HCT116 (cell line): ENCODE measurements at regions not wholly inside any gene's neighbourhood (a gene's known extent, or its start where the extent isn't known, plus 50 kb on each side); places are given as distances from the start of the nearest gene placed in this dataset.

Experiments
- ATAC-seq: fragments of 200-7000 bp; cut with Tn5 transposase; 2 replicates; pipeline ENCODE4 v1.9.1; 2020; ENCODE audit warnings: mild to moderate bottlenecking, moderate library complexity
- BruUV-seq: library from RNA; stranded (reverse); fragments of 400-500 nt; replicated peaks from 2 replicates; lab custom pipeline; 2021; lab: Mats Ljungman, UMichigan
- CTCF ChIA-PET: fragments of 300-600 bp; sonication (Branson Sonifier 250); formaldehyde crosslinking; loops from one replicate; lab custom pipeline; 2021; ENCODE audit warnings: antibody characterized with exemption; lab: Charles Lee
- POLR2A ChIA-PET: fragments of 300-600, 350-600 bp; sonication (Branson Sonifier 250); formaldehyde crosslinking; loops from one replicate; lab custom pipeline; 2021; ENCODE audit warnings: antibody characterized with exemption; lab: Charles Lee
- RAD21 ChIA-PET, 2 experiments: fragments of 300-600 bp; sonication (Branson Sonifier 250); formaldehyde crosslinking; loops; one replicate each; lab custom pipeline; 2023; ENCODE audit warnings: low total read pairs in 2 of 2; ENCODE audit not compliant: uncharacterized antibody in 2 of 2, unreplicated experiment in 2 of 2, low non-redundant PET in 1 of 2; lab: Charles Lee
- DNase-seq: peaks from one replicate; pipeline ENCODE4 v3.0.0-alpha.2; 2010; ENCODE audit warnings: low read depth, low spot score
- H2AFZ ChIP-seq: fragments of 200-600 bp; shearing (Covaris generic), sonication (generic); 2 replicates; pipeline ENCODE4 v1.6.1; 2017; ENCODE audit warnings: low read depth, mixed run types, mixed read lengths, antibody characterized with exemption, low read length; ENCODE audit not compliant: poor library complexity, severe bottlenecking
- H3K27ac ChIP-seq: 2 replicates; pipeline ENCODE4 v1.5.1; 2012; ENCODE audit warnings: low read depth, low read length
- H3K27me3 ChIP-seq: fragments of 200-600 bp; sonication (generic); 2 replicates; pipeline ENCODE4 v1.6.1; 2016; ENCODE audit warnings: mixed run types, low read length, mixed read lengths; ENCODE audit not compliant: insufficient read depth
- H3K36me3 ChIP-seq, 2 experiments: fragments of 200-500 bp in 1 of 2; fragments of 200-600 bp in 1 of 2; sonication (Bioruptor generic) in 1 of 2; sonication (generic) in 1 of 2; 2 replicates each; pipeline versions ENCODE4 v1.5.1 to v1.6.1; 2014 to 2016; ENCODE audit warnings: low read length in 2 of 2, inconsistent platforms in 1 of 2, mixed read lengths in 1 of 2, mixed run types in 1 of 2; ENCODE audit not compliant: insufficient read depth in 2 of 2, control insufficient read depth in 1 of 2
- H3K4me1 ChIP-seq, 2 experiments: fragments of 200-600 bp in 1 of 2; sonication (generic) in 1 of 2; 2 replicates each; pipeline versions ENCODE4 v1.5.1 to v1.6.1; 2012 to 2017; ENCODE audit warnings: low read length in 2 of 2, inconsistent platforms in 1 of 2, mild to moderate bottlenecking in 1 of 2, mixed read lengths in 1 of 2, mixed run types in 1 of 2, moderate library complexity in 1 of 2; ENCODE audit not compliant: insufficient read depth in 2 of 2, control insufficient read depth in 1 of 2
- H3K4me2 ChIP-seq: fragments of 200-600 bp; sonication (generic); 2 replicates; pipeline ENCODE4 v1.6.1; 2017; ENCODE audit warnings: mixed run types, low read length, mixed read lengths
- H3K4me3 ChIP-seq, 2 experiments: fragments of 200-600 bp in 1 of 2; sonication (generic) in 1 of 2; replicated peaks in 1 of 2; 2 replicates each; pipeline ENCODE4 v1.5.1; 2011 to 2016; ENCODE audit warnings: low read length in 2 of 2, control low read depth in 1 of 2, low read depth in 1 of 2, mild to moderate bottlenecking in 1 of 2, mixed read lengths in 1 of 2, mixed run types in 1 of 2
- H3K79me2 ChIP-seq: fragments of 200-600 bp; sonication (generic); 2 replicates; pipeline ENCODE4 v1.6.1; 2017; ENCODE audit warnings: mild to moderate bottlenecking, mixed run types, low read length, moderate library complexity, mixed read lengths; ENCODE audit not compliant: insufficient read depth
- H3K9ac ChIP-seq: fragments of 200-600 bp; sonication (generic); 2 replicates; pipeline ENCODE4 v1.6.1; 2016; ENCODE audit warnings: low read length, mixed read lengths
- H3K9me2 ChIP-seq: fragments of 200-600 bp; sonication (generic), shearing (Covaris generic); 2 replicates; pipeline ENCODE4 v1.6.1; 2017; ENCODE audit warnings: mixed run types, mild to moderate bottlenecking, moderate library complexity; ENCODE audit not compliant: insufficient read depth
- H3K9me3 ChIP-seq, 2 experiments: fragments of 200-500 bp in 1 of 2; fragments of 200-600 bp in 1 of 2; sonication (Bioruptor generic) in 1 of 2; sonication (generic) in 1 of 2; 2 replicates each; pipeline ENCODE4 v1.6.1; 2014 to 2017; ENCODE audit warnings: low read length in 2 of 2, mixed read lengths in 2 of 2, inconsistent platforms in 1 of 2, low read depth in 1 of 2, mild to moderate bottlenecking in 1 of 2, mixed run types in 1 of 2, moderate library complexity in 1 of 2; ENCODE audit not compliant: control insufficient read depth in 1 of 2, insufficient read depth in 1 of 2
- H4K20me1 ChIP-seq: fragments of 200-600 bp; sonication (generic), shearing (Covaris generic); 2 replicates; pipeline ENCODE4 v1.6.1; 2017; ENCODE audit warnings: mixed run types, mild to moderate bottlenecking, moderate library complexity; ENCODE audit not compliant: insufficient read depth
- CBX3 ChIP-seq: IDR thresholded peaks from 2 replicates; pipeline ENCODE4 v1.6.1; 2012; ENCODE audit warnings: low read depth
- CTCF ChIP-seq, 3 experiments: fragments of 200-600 bp in 1 of 3; sonication (generic) in 1 of 3; IDR thresholded peaks in 2 of 3; conservative IDR thresholded peaks in 1 of 3; 2 replicates each; pipeline ENCODE4 v1.5.1; 2012 to 2017; ENCODE audit warnings: low read depth in 2 of 3, low read length in 2 of 3, antibody characterized with exemption in 1 of 3, borderline replicate concordance in 1 of 3, control low read depth in 1 of 3, mild to moderate bottlenecking in 1 of 3, mixed read lengths in 1 of 3, mixed run types in 1 of 3, moderate library complexity in 1 of 3; ENCODE audit not compliant: insufficient read depth in 1 of 3
- EGR1 ChIP-seq: IDR thresholded peaks from 2 replicates; pipeline ENCODE4 v1.6.1; 2012; ENCODE audit warnings: low read depth
- EZH2 ChIP-seq: fragments of 200-600 bp; sonication (generic); IDR thresholded peaks from 2 replicates; pipeline ENCODE4 v1.6.1; 2017; ENCODE audit warnings: antibody characterized with exemption, mixed run types
- EZH2phosphoT487 ChIP-seq: fragments of 200-600 bp; IDR thresholded peaks from 2 replicates; pipeline ENCODE4 v1.6.1; 2018; ENCODE audit warnings: antibody characterized with exemption, borderline replicate concordance
- FOSL1 ChIP-seq: IDR thresholded peaks from 2 replicates; pipeline ENCODE4 v1.6.1; 2012; ENCODE audit warnings: low read depth
- JUND ChIP-seq: IDR thresholded peaks from 2 replicates; pipeline ENCODE4 v1.6.1; 2012
- MAX ChIP-seq: IDR thresholded peaks from 2 replicates; pipeline ENCODE4 v1.6.1; 2012
- RAD21 ChIP-seq: IDR thresholded peaks from 2 replicates; pipeline ENCODE4 v1.6.1; 2012; ENCODE audit warnings: low read depth, mild to moderate bottlenecking
- REST ChIP-seq: IDR thresholded peaks from 2 replicates; pipeline ENCODE4 v1.6.1; 2012; ENCODE audit warnings: low read depth
- SIN3A ChIP-seq: IDR thresholded peaks from 2 replicates; pipeline ENCODE4 v1.6.1; 2012; ENCODE audit warnings: low read depth
- SP1 ChIP-seq: IDR thresholded peaks from 2 replicates; pipeline ENCODE4 v1.6.1; 2012; ENCODE audit warnings: low read depth
- SRF ChIP-seq: IDR thresholded peaks from 2 replicates; pipeline ENCODE4 v1.6.1; 2012; ENCODE audit warnings: low read depth
- TCF7L2 ChIP-seq: IDR thresholded peaks from 2 replicates; pipeline ENCODE4 v1.7.0; 2011; ENCODE audit warnings: borderline replicate concordance, inconsistent platforms; ENCODE audit not compliant: insufficient read depth, insufficient read length; ENCODE audit errors: extremely low read depth
- ZFX ChIP-seq: fragments of 450-650 bp; IDR thresholded peaks from 2 replicates; pipeline ENCODE4 v1.6.1; 2017
- ZNF274 ChIP-seq: fragments of 200-500 bp; sonication (Bioruptor generic); IDR thresholded peaks from 2 replicates; pipeline ENCODE4 v1.6.1; 2014; ENCODE audit warnings: mild to moderate bottlenecking, low read depth, low read length, inconsistent platforms
- intact Hi-C: fragments of 100-400 bp; cut with micrococcal nuclease; formaldehyde crosslinking; loops from 2 replicates; pipeline ENCODE4 v1.10.0; 2022
- TF ChIP-seq, protein P1 (sequence below): IDR thresholded peaks from 2 replicates; pipeline ENCODE4 v1.6.1; 2012
- TF ChIP-seq, protein P2 (sequence below): IDR thresholded peaks from 2 replicates; pipeline ENCODE4 v1.6.1; 2011; ENCODE audit warnings: mild to moderate bottlenecking, low read length, moderate library complexity; ENCODE audit not compliant: insufficient replicate concordance; ENCODE audit errors: extremely low read depth

DNA sequence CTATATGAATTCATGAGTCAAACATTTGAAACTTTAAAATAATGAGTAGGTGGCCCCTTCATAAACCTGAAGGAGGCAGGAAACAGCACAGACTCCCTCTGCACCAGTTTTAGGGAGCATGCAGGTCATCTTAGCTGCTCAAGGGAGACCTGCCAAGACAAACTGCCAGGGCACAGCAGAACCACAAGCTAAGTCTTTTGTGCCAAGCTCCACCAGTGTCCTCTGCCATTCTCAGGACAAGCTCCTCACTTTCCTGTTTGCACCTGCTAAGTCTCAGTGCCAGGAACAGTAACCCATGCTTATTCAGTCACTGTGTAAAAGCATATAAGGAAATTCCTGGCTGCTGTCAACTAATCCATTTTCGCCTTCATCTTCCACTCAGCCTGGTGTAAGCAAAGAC is 368.9 kb downstream of the SEC16B start:
- no peak overlapping the region for H3K4me2 ChIP-seq
- no peak overlapping the region for H3K4me3 ChIP-seq
- H3K9me3 ChIP-seq, result no peaks in the 10 kb centered on the region
- no peaks in the 10 kb centered on the region for H4K20me1 ChIP-seq
- CTCF ChIA-PET, result no interaction called here
- no peak for ATAC-seq
- H3K27me3 ChIP-seq, result peaks cover 5% of the 10 kb centered on the region; the same call in 1 of the 2 replicates
- no peaks in the 10 kb centered on the region for H3K36me3 ChIP-seq
- intact Hi-C loops, result no loop called here
- TF ChIP-seq, protein P1, sequence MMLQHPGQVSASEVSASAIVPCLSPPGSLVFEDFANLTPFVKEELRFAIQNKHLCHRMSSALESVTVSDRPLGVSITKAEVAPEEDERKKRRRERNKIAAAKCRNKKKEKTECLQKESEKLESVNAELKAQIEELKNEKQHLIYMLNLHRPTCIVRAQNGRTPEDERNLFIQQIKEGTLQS, result no peak
- TF ChIP-seq TCF7L2 (no peak), EGR1 (no peak), RAD21 (no peak), SP1 (no peak), JUND (no peak), CTCF (IDR thresholded peaks at IDR 0.05 in 2 of 3, conservative IDR thresholded peaks at IDR 0.05 in 1 of 3; ENCODE audit: borderline replicate concordance in 1 of 3, insufficient read depth in 1 of 3, low read depth in 2 of 3, low read length in 2 of 3) (no peak), SRF (no peak), FOSL1 (no peak), EZH2 (no peak), ZNF274 (no peak), EZH2phosphoT487 (no peak), CBX3 (no peak), SIN3A (no peak), ZFX (no peak), MAX (no peak), REST (no peak)
- TF ChIP-seq, protein P2, sequence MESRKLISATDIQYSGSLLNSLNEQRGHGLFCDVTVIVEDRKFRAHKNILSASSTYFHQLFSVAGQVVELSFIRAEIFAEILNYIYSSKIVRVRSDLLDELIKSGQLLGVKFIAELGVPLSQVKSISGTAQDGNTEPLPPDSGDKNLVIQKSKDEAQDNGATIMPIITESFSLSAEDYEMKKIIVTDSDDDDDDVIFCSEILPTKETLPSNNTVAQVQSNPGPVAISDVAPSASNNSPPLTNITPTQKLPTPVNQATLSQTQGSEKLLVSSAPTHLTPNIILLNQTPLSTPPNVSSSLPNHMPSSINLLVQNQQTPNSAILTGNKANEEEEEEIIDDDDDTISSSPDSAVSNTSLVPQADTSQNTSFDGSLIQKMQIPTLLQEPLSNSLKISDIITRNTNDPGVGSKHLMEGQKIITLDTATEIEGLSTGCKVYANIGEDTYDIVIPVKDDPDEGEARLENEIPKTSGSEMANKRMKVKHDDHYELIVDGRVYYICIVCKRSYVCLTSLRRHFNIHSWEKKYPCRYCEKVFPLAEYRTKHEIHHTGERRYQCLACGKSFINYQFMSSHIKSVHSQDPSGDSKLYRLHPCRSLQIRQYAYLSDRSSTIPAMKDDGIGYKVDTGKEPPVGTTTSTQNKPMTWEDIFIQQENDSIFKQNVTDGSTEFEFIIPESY, result no peak
- TF ChIP-seq, all 23 proteins: peak for 0
- H3K79me2 ChIP-seq, result no peaks in the 10 kb centered on the region
- POLR2A ChIA-PET, result no interaction called here
- no peak for DNase-seq
- no peak overlapping the region for H3K9ac ChIP-seq
- H3K4me1 ChIP-seq, result no peaks in the 10 kb centered on the region
- H3K9me2 ChIP-seq, result no peaks in the 10 kb centered on the region
- RAD21 ChIA-PET, result no interaction called here
- BruUV-seq, result no TSS peak
- no peak overlapping the region for H3K27ac ChIP-seq
- H2AFZ ChIP-seq, result no peak overlapping the region
